ENCODE measurements at regions not wholly inside any gene's neighbourhood (a gene's known extent, or its start where the extent isn't known, plus 50 kb on each side); places are given as distances from the start of the nearest gene placed in this dataset.

GRCh38 chr2:18398833-18399232 lies 161.6 kb downstream of the RDH14 start:
- TF ChIP-seq, protein P1, sequence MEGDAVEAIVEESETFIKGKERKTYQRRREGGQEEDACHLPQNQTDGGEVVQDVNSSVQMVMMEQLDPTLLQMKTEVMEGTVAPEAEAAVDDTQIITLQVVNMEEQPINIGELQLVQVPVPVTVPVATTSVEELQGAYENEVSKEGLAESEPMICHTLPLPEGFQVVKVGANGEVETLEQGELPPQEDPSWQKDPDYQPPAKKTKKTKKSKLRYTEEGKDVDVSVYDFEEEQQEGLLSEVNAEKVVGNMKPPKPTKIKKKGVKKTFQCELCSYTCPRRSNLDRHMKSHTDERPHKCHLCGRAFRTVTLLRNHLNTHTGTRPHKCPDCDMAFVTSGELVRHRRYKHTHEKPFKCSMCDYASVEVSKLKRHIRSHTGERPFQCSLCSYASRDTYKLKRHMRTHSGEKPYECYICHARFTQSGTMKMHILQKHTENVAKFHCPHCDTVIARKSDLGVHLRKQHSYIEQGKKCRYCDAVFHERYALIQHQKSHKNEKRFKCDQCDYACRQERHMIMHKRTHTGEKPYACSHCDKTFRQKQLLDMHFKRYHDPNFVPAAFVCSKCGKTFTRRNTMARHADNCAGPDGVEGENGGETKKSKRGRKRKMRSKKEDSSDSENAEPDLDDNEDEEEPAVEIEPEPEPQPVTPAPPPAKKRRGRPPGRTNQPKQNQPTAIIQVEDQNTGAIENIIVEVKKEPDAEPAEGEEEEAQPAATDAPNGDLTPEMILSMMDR (conservative IDR thresholded peaks at IDR 0.05; ENCODE audit: low read depth, low read length), result no peak
- TF ChIP-seq USF2 (IDR thresholded peaks at IDR 0.05; ENCODE audit: low read depth, low read length) (no peak), RCOR1 (IDR thresholded peaks at IDR 0.05; ENCODE audit: insufficient replicate concordance, low read length) (no peak), POLR2A (IDR thresholded peaks at IDR 0.05; ENCODE audit: low read depth, low read length) (no peak), SMC3 (IDR thresholded peaks at IDR 0.05; ENCODE audit: low read depth, low read length) (no peak), CHD1 (IDR thresholded peaks at IDR 0.05; ENCODE audit: low read depth, low read length) (no peak), NFE2L2 (IDR thresholded peaks at IDR 0.05; ENCODE audit: low read depth, low read length) (no peak)

All from IMR-90 (cell line).